WTC11 (cell line): ENCODE measurements at regions not wholly inside any gene's neighbourhood (a gene's known extent, or its start where the extent isn't known, plus 50 kb on each side); places are given as distances from the start of the nearest gene placed in this dataset.
"Not testable (repeated sequence)": the region's sequence is repeated elsewhere in the genome, so short reads cannot be mapped to it uniquely, and the experiment has no call there.

ENCODE experiments used
- ATAC-seq: fragments of 200-7000 bp; cut with Tn5 transposase; 2 replicates; pipeline ENCODE4 v1.10.0; 2021; ENCODE audit warnings: mild to moderate bottlenecking, moderate library complexity
- CTCF ChIA-PET: fragments of 300-600 bp; sonication (Branson Sonifier 250); formaldehyde crosslinking; loops from one replicate; lab custom pipeline; 2021; ENCODE audit warnings: antibody characterized with exemption; lab: Charles Lee
- POLR2A ChIA-PET: fragments of 350-600 bp; sonication (Branson Sonifier 250); formaldehyde crosslinking; loops from one replicate; lab custom pipeline; 2021; ENCODE audit warnings: antibody characterized with exemption; lab: Charles Lee
- DNase-seq: peaks from one replicate; pipeline ENCODE4 v3.0.0; 2021; ENCODE audit warnings: low spot score
- H3K27ac Mint-ChIP-seq: 2 replicates; pipeline ENCODE4 v1.8.0; 2021; ENCODE audit warnings: mixed read lengths
- H3K27me3 Mint-ChIP-seq: 2 replicates; pipeline ENCODE4 v1.8.0; 2021; ENCODE audit warnings: low read depth, mild to moderate bottlenecking, moderate library complexity, mixed read lengths
- H3K36me3 Mint-ChIP-seq: 2 replicates; pipeline ENCODE4 v1.8.0; 2021; ENCODE audit warnings: mixed read lengths
- H3K4me1 Mint-ChIP-seq: 2 replicates; pipeline ENCODE4 v1.8.0; 2022; ENCODE audit warnings: mixed read lengths
- H3K4me3 Mint-ChIP-seq: 2 replicates; pipeline ENCODE4 v1.8.0; 2021; ENCODE audit warnings: mild to moderate bottlenecking, moderate library complexity, mixed read lengths
- H3K9me3 Mint-ChIP-seq: 2 replicates; pipeline ENCODE4 v1.8.0; 2021; ENCODE audit warnings: mixed read lengths
- ATF1 ChIP-seq: sonication (generic); formaldehyde crosslinking; IDR thresholded peaks from 2 replicates; pipeline ENCODE4 v1.8.1; 2023; ENCODE audit warnings: mild to moderate bottlenecking, moderate library complexity, missing genetic modification reagents
- CBFB ChIP-seq: sonication (generic); formaldehyde crosslinking; IDR thresholded peaks from 2 replicates; pipeline ENCODE4 v1.8.1; 2022; ENCODE audit warnings: mild to moderate bottlenecking, low read depth, missing genetic modification reagents
- ELF4 ChIP-seq: sonication (generic); formaldehyde crosslinking; IDR thresholded peaks from 2 replicates; pipeline ENCODE4 v1.8.1; 2022; ENCODE audit warnings: low read depth, mild to moderate bottlenecking, moderate library complexity, missing genetic modification reagents
- FOXK1 ChIP-seq: sonication (generic); formaldehyde crosslinking; IDR thresholded peaks from 2 replicates; pipeline ENCODE4 v1.8.0; 2022; ENCODE audit warnings: mild to moderate bottlenecking, moderate library complexity, missing genetic modification reagents
- JUN ChIP-seq: sonication (generic); formaldehyde crosslinking; IDR thresholded peaks from 2 replicates; pipeline ENCODE4 v1.8.0; 2023; ENCODE audit warnings: mild to moderate bottlenecking, missing genetic modification reagents
- MXD4 ChIP-seq: fragments of 250-450 bp; sonication (Bioruptor Pico); IDR thresholded peaks from 2 replicates; pipeline ENCODE4 v1.8.0; 2021; ENCODE audit warnings: mild to moderate bottlenecking, moderate library complexity, borderline replicate concordance
- NFE2L1 ChIP-seq: sonication (generic); formaldehyde crosslinking; IDR thresholded peaks from 2 replicates; pipeline ENCODE4 v1.8.1; 2023; ENCODE audit warnings: missing genetic modification reagents
- NFYB ChIP-seq: sonication (generic); formaldehyde crosslinking; conservative IDR thresholded peaks from 2 replicates; pipeline ENCODE4 v1.8.0; 2022; ENCODE audit warnings: low read depth, missing genetic modification reagents
- TEAD4 ChIP-seq: sonication (generic); formaldehyde crosslinking; IDR thresholded peaks from 2 replicates; pipeline ENCODE4 v1.8.0; 2022; ENCODE audit warnings: mild to moderate bottlenecking, missing genetic modification reagents
- ZNF219 ChIP-seq: sonication (generic); formaldehyde crosslinking; IDR thresholded peaks from 2 replicates; pipeline ENCODE4 v1.8.0; 2023; ENCODE audit warnings: missing genetic modification reagents, mild to moderate bottlenecking, borderline replicate concordance
- ZNF396 ChIP-seq: fragments of 250-450 bp; sonication (Bioruptor Pico); IDR thresholded peaks from 2 replicates; pipeline ENCODE4 v1.8.0; 2021; ENCODE audit warnings: mild to moderate bottlenecking, moderate library complexity, borderline replicate concordance
- TF ChIP-seq, protein P1 (sequence below): sonication (generic); formaldehyde crosslinking; IDR thresholded peaks from 2 replicates; pipeline ENCODE4 v1.8.1; 2022; ENCODE audit warnings: missing genetic modification reagents, borderline replicate concordance
- TF ChIP-seq, protein P2 (sequence below): sonication (generic); formaldehyde crosslinking; IDR thresholded peaks from 2 replicates; pipeline ENCODE4 v1.8.0; 2022; ENCODE audit warnings: mild to moderate bottlenecking, missing genetic modification reagents
- TF ChIP-seq, protein P3 (sequence below): sonication (generic); formaldehyde crosslinking; IDR thresholded peaks from 2 replicates; pipeline ENCODE4 v1.8.1; 2023; ENCODE audit warnings: mild to moderate bottlenecking, moderate library complexity, missing genetic modification reagents
- TF ChIP-seq, protein P4 (sequence below): fragments of 250-450 bp; sonication (Bioruptor Pico); IDR thresholded peaks from 2 replicates; pipeline ENCODE4 v1.9.0; 2021; ENCODE audit warnings: mild to moderate bottlenecking, borderline replicate concordance

DNA sequence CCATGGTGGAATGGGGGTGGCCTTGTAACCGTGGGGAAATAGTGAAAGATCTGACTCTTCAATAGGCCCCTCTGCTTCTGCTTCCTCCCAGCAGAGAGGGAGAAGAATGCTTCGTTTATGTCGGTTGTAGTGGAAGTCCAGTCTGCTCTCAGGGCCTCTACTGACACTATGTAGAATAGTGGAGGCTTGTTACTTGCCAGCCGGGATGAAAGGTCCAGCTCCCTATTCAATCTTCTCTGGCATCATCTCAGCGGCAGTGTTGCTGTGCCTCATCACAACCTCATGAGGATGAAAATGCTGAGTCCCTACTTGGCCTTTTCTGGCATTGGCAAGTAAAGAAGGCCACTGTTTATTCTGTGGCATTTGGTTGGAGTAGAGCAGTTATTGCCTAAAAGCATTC lies 820.9 kb upstream of the TENM4 start (continued):
- TF ChIP-seq, protein P1, sequence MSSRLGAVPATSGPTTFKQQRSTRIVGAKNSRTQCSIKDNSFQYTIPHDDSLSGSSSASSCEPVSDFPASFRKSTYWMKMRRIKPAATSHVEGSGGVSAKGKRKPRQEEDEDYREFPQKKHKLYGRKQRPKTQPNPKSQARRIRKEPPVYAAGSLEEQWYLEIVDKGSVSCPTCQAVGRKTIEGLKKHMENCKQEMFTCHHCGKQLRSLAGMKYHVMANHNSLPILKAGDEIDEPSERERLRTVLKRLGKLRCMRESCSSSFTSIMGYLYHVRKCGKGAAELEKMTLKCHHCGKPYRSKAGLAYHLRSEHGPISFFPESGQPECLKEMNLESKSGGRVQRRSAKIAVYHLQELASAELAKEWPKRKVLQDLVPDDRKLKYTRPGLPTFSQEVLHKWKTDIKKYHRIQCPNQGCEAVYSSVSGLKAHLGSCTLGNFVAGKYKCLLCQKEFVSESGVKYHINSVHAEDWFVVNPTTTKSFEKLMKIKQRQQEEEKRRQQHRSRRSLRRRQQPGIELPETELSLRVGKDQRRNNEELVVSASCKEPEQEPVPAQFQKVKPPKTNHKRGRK (CRISPR knock-in tag), result no peak
- TF ChIP-seq, all 79 proteins: peak for 0

DNA sequence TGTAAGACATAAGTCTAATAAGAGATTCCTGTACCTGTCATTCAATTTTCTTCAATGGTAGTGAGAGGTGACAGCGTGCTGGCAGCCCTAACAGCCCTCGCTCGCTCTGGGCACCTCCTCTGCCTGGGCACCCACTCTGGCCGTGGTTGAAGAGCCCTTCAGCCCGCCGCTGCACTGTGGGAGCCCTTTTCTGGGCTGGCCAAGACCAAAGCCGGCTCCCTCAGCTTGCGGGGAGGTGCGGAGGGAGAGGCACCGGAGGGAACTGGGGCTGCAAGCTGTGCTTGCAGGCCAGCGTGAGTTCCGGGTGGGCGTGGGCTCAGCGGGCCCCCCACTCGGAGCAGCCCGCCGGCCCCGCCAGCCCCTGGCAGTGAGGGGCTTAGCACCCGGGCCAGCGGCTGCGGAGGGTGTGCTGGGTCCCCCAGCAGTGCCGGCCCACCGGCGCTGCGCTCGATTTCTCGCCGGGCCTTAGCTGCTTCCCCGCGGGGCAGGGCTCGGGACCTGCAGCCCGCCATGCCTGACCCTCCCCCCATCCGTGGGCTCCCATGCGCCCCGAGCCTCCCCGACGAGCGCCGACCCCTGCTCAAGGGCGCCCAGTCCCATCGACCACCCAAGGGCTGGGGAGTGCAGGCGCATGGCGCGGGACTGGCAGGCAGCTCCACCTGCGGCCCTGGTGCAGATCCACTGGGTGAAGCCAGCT lies 816.6 kb upstream of the TENM4 start:
- DNase-seq, CTCF ChIA-PET, ATAC-seq, H3K4me1 Mint-ChIP-seq, H3K27me3 Mint-ChIP-seq, H3K36me3 Mint-ChIP-seq, POLR2A ChIA-PET, H3K9me3 Mint-ChIP-seq, H3K27ac Mint-ChIP-seq, H3K4me3 Mint-ChIP-seq: not testable (repeated sequence)

DNA sequence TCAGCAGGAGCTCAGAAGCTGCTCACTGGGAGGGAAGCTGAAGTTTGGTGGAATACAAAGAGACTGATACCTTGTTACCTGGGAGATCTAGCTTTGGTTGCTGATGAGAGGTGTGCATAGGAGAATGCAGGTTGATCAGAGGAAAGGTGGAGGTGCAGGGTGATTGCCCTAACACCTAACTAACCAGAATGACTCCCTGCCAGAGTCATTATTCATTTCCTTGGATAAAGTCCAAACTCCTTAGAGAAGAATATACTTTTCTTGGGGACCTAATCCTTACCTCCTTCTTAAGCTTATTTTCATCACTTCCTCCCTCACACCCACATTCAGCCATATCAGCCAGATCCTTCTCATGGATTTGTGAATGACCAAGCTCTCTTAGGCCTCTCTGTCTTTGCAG lies 814.2 kb upstream of the TENM4 start:
- DNase-seq, result no peak
- CTCF ChIA-PET, result no interaction called here

More for the DNA sequence above, 814.2 kb upstream of the TENM4 start:
- peak; percentile 30 for ATAC-seq
- no peaks in the 10 kb centered on the region for H3K36me3 Mint-ChIP-seq
- POLR2A ChIA-PET, result no interaction called here
- no peaks in the 10 kb centered on the region for H3K27me3 Mint-ChIP-seq
- H3K4me3 Mint-ChIP-seq, result no peak overlapping the region
- H3K27ac Mint-ChIP-seq, result no peak overlapping the region
- no peaks in the 10 kb centered on the region for H3K9me3 Mint-ChIP-seq
- TF ChIP-seq CBFB (CRISPR knock-in tag), result no peak
- TF ChIP-seq, protein P2, sequence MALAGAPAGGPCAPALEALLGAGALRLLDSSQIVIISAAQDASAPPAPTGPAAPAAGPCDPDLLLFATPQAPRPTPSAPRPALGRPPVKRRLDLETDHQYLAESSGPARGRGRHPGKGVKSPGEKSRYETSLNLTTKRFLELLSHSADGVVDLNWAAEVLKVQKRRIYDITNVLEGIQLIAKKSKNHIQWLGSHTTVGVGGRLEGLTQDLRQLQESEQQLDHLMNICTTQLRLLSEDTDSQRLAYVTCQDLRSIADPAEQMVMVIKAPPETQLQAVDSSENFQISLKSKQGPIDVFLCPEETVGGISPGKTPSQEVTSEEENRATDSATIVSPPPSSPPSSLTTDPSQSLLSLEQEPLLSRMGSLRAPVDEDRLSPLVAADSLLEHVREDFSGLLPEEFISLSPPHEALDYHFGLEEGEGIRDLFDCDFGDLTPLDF (CRISPR knock-in tag), result no peak
- TF ChIP-seq, protein P3, sequence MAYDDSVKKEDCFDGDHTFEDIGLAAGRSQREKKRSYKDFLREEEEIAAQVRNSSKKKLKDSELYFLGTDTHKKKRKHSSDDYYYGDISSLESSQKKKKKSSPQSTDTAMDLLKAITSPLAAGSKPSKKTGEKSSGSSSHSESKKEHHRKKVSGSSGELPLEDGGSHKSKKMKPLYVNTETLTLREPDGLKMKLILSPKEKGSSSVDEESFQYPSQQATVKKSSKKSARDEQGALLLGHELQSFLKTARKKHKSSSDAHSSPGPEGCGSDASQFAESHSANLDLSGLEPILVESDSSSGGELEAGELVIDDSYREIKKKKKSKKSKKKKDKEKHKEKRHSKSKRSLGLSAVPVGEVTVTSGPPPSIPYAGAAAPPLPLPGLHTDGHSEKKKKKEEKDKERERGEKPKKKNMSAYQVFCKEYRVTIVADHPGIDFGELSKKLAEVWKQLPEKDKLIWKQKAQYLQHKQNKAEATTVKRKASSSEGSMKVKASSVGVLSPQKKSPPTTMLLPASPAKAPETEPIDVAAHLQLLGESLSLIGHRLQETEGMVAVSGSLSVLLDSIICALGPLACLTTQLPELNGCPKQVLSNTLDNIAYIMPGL (CRISPR knock-in tag), result no peak
- TF ChIP-seq, protein P1 (CRISPR knock-in tag), result no peak
- no peak for TF ChIP-seq NFYB (CRISPR knock-in tag)
- TF ChIP-seq, protein P4, sequence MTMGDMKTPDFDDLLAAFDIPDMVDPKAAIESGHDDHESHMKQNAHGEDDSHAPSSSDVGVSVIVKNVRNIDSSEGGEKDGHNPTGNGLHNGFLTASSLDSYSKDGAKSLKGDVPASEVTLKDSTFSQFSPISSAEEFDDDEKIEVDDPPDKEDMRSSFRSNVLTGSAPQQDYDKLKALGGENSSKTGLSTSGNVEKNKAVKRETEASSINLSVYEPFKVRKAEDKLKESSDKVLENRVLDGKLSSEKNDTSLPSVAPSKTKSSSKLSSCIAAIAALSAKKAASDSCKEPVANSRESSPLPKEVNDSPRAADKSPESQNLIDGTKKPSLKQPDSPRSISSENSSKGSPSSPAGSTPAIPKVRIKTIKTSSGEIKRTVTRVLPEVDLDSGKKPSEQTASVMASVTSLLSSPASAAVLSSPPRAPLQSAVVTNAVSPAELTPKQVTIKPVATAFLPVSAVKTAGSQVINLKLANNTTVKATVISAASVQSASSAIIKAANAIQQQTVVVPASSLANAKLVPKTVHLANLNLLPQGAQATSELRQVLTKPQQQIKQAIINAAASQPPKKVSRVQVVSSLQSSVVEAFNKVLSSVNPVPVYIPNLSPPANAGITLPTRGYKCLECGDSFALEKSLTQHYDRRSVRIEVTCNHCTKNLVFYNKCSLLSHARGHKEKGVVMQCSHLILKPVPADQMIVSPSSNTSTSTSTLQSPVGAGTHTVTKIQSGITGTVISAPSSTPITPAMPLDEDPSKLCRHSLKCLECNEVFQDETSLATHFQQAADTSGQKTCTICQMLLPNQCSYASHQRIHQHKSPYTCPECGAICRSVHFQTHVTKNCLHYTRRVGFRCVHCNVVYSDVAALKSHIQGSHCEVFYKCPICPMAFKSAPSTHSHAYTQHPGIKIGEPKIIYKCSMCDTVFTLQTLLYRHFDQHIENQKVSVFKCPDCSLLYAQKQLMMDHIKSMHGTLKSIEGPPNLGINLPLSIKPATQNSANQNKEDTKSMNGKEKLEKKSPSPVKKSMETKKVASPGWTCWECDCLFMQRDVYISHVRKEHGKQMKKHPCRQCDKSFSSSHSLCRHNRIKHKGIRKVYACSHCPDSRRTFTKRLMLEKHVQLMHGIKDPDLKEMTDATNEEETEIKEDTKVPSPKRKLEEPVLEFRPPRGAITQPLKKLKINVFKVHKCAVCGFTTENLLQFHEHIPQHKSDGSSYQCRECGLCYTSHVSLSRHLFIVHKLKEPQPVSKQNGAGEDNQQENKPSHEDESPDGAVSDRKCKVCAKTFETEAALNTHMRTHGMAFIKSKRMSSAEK, result no peak
- no peak for TF ChIP-seq NFE2L1 (CRISPR knock-in tag)
- no peak for TF ChIP-seq JUN (CRISPR knock-in tag)
- no peak for TF ChIP-seq MXD4 (CRISPR knock-in tag)
- no peak for TF ChIP-seq ZNF396 (CRISPR knock-in tag)
- TF ChIP-seq ELF4, result no peak
- TF ChIP-seq FOXK1, result no peak
- TF ChIP-seq ZNF219 (CRISPR knock-in tag), result no peak
- no peak for TF ChIP-seq TEAD4
- TF ChIP-seq ATF1 (CRISPR knock-in tag), result no peak
- TF ChIP-seq, all 79 proteins: peak for 0
- no peaks in the 10 kb centered on the region for H3K4me1 Mint-ChIP-seq
